ENCODE measurements at regions not wholly inside any gene's neighbourhood (a gene's known extent, or its start where the extent isn't known, plus 50 kb on each side); places are given as distances from the start of the nearest gene placed in this dataset.

DNA sequence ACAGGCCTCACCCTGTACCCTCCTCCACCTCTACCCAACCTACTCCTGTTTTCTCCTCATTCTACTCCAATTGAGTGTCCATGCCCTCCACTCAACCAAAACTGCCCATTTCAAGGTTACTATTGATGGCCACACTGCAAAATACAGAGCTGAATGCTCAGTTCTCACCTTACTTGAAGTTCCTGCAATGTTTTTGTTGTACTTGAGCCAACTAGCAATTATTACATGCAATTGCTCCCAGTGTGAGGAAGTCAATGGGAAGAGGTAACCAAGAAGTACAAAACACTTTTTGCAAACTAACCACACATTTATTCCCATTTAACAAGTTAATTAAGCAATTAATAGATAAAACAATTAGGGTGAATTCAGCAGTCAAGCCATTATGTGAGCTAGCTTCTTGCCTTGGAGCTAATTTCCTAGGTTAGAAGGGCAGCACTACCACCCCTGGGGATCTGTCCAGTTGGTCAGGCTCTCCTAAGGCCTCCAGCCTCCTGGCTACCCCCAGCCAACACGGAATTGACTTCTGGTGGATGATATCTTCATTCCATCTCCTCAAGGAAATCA is 52.4 kb upstream of the GGTLC1 start:
- H3K27me3 ChIP-seq (replicated peaks; ENCODE audit: insufficient read depth, low read depth, low read length, poor library complexity), result no peaks in the 10 kb centered on the region
- intact Hi-C loops (cut with micrococcal nuclease; ENCODE audit: unreplicated experiment), result no loop called here
- no peaks in the 10 kb centered on the region for H3K4me1 ChIP-seq (ENCODE audit: insufficient read depth, low read length, poor library complexity, severe bottlenecking)
- no peak for TF ChIP-seq EZH2 (IDR thresholded peaks at IDR 0.05; ENCODE audit: borderline replicate concordance, low read depth, low read length, poor library complexity, severe bottlenecking)
- TF ChIP-seq, protein P1, sequence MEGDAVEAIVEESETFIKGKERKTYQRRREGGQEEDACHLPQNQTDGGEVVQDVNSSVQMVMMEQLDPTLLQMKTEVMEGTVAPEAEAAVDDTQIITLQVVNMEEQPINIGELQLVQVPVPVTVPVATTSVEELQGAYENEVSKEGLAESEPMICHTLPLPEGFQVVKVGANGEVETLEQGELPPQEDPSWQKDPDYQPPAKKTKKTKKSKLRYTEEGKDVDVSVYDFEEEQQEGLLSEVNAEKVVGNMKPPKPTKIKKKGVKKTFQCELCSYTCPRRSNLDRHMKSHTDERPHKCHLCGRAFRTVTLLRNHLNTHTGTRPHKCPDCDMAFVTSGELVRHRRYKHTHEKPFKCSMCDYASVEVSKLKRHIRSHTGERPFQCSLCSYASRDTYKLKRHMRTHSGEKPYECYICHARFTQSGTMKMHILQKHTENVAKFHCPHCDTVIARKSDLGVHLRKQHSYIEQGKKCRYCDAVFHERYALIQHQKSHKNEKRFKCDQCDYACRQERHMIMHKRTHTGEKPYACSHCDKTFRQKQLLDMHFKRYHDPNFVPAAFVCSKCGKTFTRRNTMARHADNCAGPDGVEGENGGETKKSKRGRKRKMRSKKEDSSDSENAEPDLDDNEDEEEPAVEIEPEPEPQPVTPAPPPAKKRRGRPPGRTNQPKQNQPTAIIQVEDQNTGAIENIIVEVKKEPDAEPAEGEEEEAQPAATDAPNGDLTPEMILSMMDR (conservative IDR thresholded peaks at IDR 0.05; ENCODE audit: low read depth, low read length), result no peak
- no peaks in the 10 kb centered on the region for H3K36me3 ChIP-seq (ENCODE audit: insufficient read depth, low read length, poor library complexity, severe bottlenecking)
- no peak overlapping the region for H3K27ac ChIP-seq (ENCODE audit: low read depth, low read length, poor library complexity, severe bottlenecking)
- ChIA-PET POLR2A (ENCODE audit: low non-redundant PET) (no interaction called here), CTCF (no interaction called here)
- H3K9me3 ChIP-seq (ENCODE audit: low read depth, low read length, poor library complexity, severe bottlenecking), result no peaks in the 10 kb centered on the region
- DNase-seq (ENCODE audit: low spot score), result no peak
- H3K4me3 ChIP-seq (ENCODE audit: low read depth, low read length, poor library complexity, severe bottlenecking), result no peak overlapping the region
- BruUV-seq (replicated peaks), result no TSS peak

DNA sequence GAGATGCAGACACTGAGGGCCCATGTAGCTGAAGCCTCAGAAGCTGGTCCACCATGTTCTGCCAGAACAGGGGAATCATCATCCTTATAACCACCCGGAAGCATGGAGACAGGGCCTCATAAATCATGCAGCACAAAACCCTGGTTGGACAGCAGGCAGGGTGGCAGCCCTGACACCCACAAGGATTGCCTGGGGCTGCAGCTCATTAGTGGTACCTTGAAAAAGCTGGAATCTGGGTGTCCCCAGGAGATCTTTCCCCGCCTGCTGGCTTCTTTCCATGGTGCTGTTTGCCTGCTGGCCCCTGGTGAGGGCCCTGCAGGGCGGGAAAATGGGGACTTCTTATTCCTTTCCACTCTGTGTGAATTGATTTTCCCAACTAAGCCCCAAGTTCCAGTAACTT is 50.6 kb upstream of the GGTLC1 start:
- intact Hi-C loops (cut with micrococcal nuclease; ENCODE audit: unreplicated experiment), result loop anchor here (10.0 kb wide), 1 partner anchor 876 kb away; no protein-coding TSS in a partner anchor
- H3K9me3 ChIP-seq (ENCODE audit: low read depth, low read length, poor library complexity, severe bottlenecking), result no peaks in the 10 kb centered on the region
- ChIA-PET CTCF (no interaction called here), POLR2A (ENCODE audit: low non-redundant PET) (no interaction called here)
- H3K4me3 ChIP-seq (ENCODE audit: low read depth, low read length, poor library complexity, severe bottlenecking), result no peak overlapping the region
- no TSS peak for BruUV-seq (replicated peaks)
- H3K27ac ChIP-seq (ENCODE audit: low read depth, low read length, poor library complexity, severe bottlenecking), result no peak overlapping the region
- TF ChIP-seq, protein P1 (conservative IDR thresholded peaks at IDR 0.05; ENCODE audit: low read depth, low read length), result no peak
- TF ChIP-seq EZH2 (IDR thresholded peaks at IDR 0.05; ENCODE audit: borderline replicate concordance, low read depth, low read length, poor library complexity, severe bottlenecking), result no peak
- no peaks in the 10 kb centered on the region for H3K27me3 ChIP-seq (replicated peaks; ENCODE audit: insufficient read depth, low read depth, low read length, poor library complexity)
- no peak for DNase-seq (ENCODE audit: low spot score)
- H3K36me3 ChIP-seq (ENCODE audit: insufficient read depth, low read length, poor library complexity, severe bottlenecking), result no peaks in the 10 kb centered on the region
- H3K4me1 ChIP-seq (ENCODE audit: insufficient read depth, low read length, poor library complexity, severe bottlenecking), result no peaks in the 10 kb centered on the region

Data from A673 (cell line).